ENCODE measurements at regions not wholly inside any gene's neighbourhood (a gene's known extent, or its start where the extent isn't known, plus 50 kb on each side); places are given as distances from the start of the nearest gene placed in this dataset.

GRCh38 chr2:62374301-62375112, 131.5 kb downstream of the TMEM17 start:
- Histone ChIP-seq H3K27ac (ENCODE audit: low read length) (no peak overlapping the region), H3K4me2 (ENCODE audit: low read depth, low read length, poor library complexity, severe bottlenecking) (no peak overlapping the region), H3K9me3 (ENCODE audit: low read length) (peaks cover 9% of the 10 kb centered on the region), H3K4me3 (ENCODE audit: low read length) (no peak overlapping the region), H3K4me1 (ENCODE audit: low read length) (no peaks in the 10 kb centered on the region), H4K20me1 (ENCODE audit: insufficient read depth, low read depth, low read length) (no peaks in the 10 kb centered on the region), H2AFZ (ENCODE audit: low read length) (no peak overlapping the region), H3K9me2 (replicated peaks; ENCODE audit: insufficient read depth, low read length) (0 out of 2 replicates have a peak, but pooled peaks cover 3% of the 10 kb centered on the region), H3K79me2 (ENCODE audit: low read length) (no peaks in the 10 kb centered on the region), H3K27me3 (ENCODE audit: low read length) (peaks cover 5% of the 10 kb centered on the region; the same call in 1 of the 2 replicates), H3K36me3 (ENCODE audit: insufficient read depth, low read length) (no peaks in the 10 kb centered on the region; the same call in 1 of the 2 replicates), H3K9ac (ENCODE audit: low read length) (no peak overlapping the region)
- peak; percentile 21 for DNase-seq

GRCh38 chr2:62372824-62373223, 133.2 kb downstream of the TMEM17 start:
- Histone ChIP-seq H2AFZ (ENCODE audit: low read length) (no peak overlapping the region), H3K79me2 (ENCODE audit: low read length) (no peaks in the 10 kb centered on the region), H3K27me3 (ENCODE audit: low read length) (peaks cover 5% of the 10 kb centered on the region; the same call in 1 of the 2 replicates), H3K36me3 (ENCODE audit: insufficient read depth, low read length) (no peaks in the 10 kb centered on the region; the same call in 1 of the 2 replicates), H3K4me1 (ENCODE audit: low read length) (no peaks in the 10 kb centered on the region), H3K9me2 (replicated peaks; ENCODE audit: insufficient read depth, low read length) (0 out of 2 replicates have a peak, but pooled peaks cover 3% of the 10 kb centered on the region), H3K9me3 (ENCODE audit: low read length) (peaks cover 9% of the 10 kb centered on the region), H4K20me1 (ENCODE audit: insufficient read depth, low read depth, low read length) (no peaks in the 10 kb centered on the region), H3K9ac (ENCODE audit: low read length) (no peak overlapping the region), H3K4me3 (ENCODE audit: low read length) (no peak overlapping the region), H3K27ac (ENCODE audit: low read length) (no peak overlapping the region), H3K4me2 (ENCODE audit: low read depth, low read length, poor library complexity, severe bottlenecking) (no peak overlapping the region)
- peak; percentile 27 for DNase-seq

- Histone ChIP-seq H3K9ac (ENCODE audit: low read length) (no peak overlapping the region), H3K27me3 (ENCODE audit: low read length) (peaks cover 5% of the 10 kb centered on the region; the same call in 1 of the 2 replicates), H3K9me2 (replicated peaks; ENCODE audit: insufficient read depth, low read length) (0 out of 2 replicates have a peak, but pooled peaks cover 3% of the 10 kb centered on the region), H3K36me3 (ENCODE audit: insufficient read depth, low read length) (no peaks in the 10 kb centered on the region; the same call in 1 of the 2 replicates), H3K27ac (ENCODE audit: low read length) (no peak overlapping the region), H4K20me1 (ENCODE audit: insufficient read depth, low read depth, low read length) (no peaks in the 10 kb centered on the region), H2AFZ (ENCODE audit: low read length) (no peak overlapping the region), H3K4me2 (ENCODE audit: low read depth, low read length, poor library complexity, severe bottlenecking) (no peak overlapping the region), H3K79me2 (ENCODE audit: low read length) (no peaks in the 10 kb centered on the region), H3K4me3 (ENCODE audit: low read length) (no peak overlapping the region), H3K9me3 (ENCODE audit: low read length) (peaks cover 9% of the 10 kb centered on the region), H3K4me1 (ENCODE audit: low read length) (no peaks in the 10 kb centered on the region)
- peak; percentile 36 for DNase-seq
These were observed 135.4 kb downstream of the TMEM17 start for GRCh38 chr2:62370321-62371250.

GRCh38 chr2:62369541-62370202, 136.3 kb downstream of the TMEM17 start:
- H3K9ac ChIP-seq (ENCODE audit: low read length), result no peak overlapping the region
- H3K9me3 ChIP-seq (ENCODE audit: low read length), result peaks cover 9% of the 10 kb centered on the region
- no peaks in the 10 kb centered on the region for H4K20me1 ChIP-seq (ENCODE audit: insufficient read depth, low read depth, low read length)
- H3K9me2 ChIP-seq (replicated peaks; ENCODE audit: insufficient read depth, low read length), result 0 out of 2 replicates have a peak, but pooled peaks cover 3% of the 10 kb centered on the region
- no peak overlapping the region for H3K4me3 ChIP-seq (ENCODE audit: low read length)
- no peak overlapping the region for H3K4me2 ChIP-seq (ENCODE audit: low read depth, low read length, poor library complexity, severe bottlenecking)
- H2AFZ ChIP-seq (ENCODE audit: low read length), result no peak overlapping the region
- H3K27ac ChIP-seq (ENCODE audit: low read length), result no peak overlapping the region
- peaks cover 5% of the 10 kb centered on the region; the same call in 1 of the 2 replicates for H3K27me3 ChIP-seq (ENCODE audit: low read length)
- H3K36me3 ChIP-seq (ENCODE audit: insufficient read depth, low read length), result no peaks in the 10 kb centered on the region; the same call in 1 of the 2 replicates
- no peaks in the 10 kb centered on the region for H3K4me1 ChIP-seq (ENCODE audit: low read length)
- no peaks in the 10 kb centered on the region for H3K79me2 ChIP-seq (ENCODE audit: low read length)
- peak; percentile 38 for DNase-seq

- Histone ChIP-seq H3K9me3 (ENCODE audit: low read length) (no peaks in the 10 kb centered on the region), H4K20me1 (ENCODE audit: insufficient read depth, low read depth, low read length) (no peaks in the 10 kb centered on the region), H3K36me3 (ENCODE audit: insufficient read depth, low read length) (no peaks in the 10 kb centered on the region), H3K4me3 (ENCODE audit: low read length) (no peak overlapping the region), H3K4me2 (ENCODE audit: low read depth, low read length, poor library complexity, severe bottlenecking) (no peak overlapping the region), H3K4me1 (ENCODE audit: low read length) (no peaks in the 10 kb centered on the region), H3K27ac (ENCODE audit: low read length) (no peak overlapping the region), H3K79me2 (ENCODE audit: low read length) (no peaks in the 10 kb centered on the region), H3K9ac (ENCODE audit: low read length) (no peak overlapping the region), H3K27me3 (ENCODE audit: low read length) (no peaks in the 10 kb centered on the region), H3K9me2 (replicated peaks; ENCODE audit: insufficient read depth, low read length) (no peaks in the 10 kb centered on the region), H2AFZ (ENCODE audit: low read length) (no peak overlapping the region)
- DNase-seq, result peak; percentile 33
These were observed 141.0 kb downstream of the TMEM17 start for GRCh38 chr2:62364791-62365528.

GRCh38 chr2:62363166-62363565, 142.8 kb downstream of the TMEM17 start:
- no peaks in the 10 kb centered on the region for H3K36me3 ChIP-seq (ENCODE audit: insufficient read depth, low read length)
- H3K9me3 ChIP-seq (ENCODE audit: low read length), result no peaks in the 10 kb centered on the region
- H3K79me2 ChIP-seq (ENCODE audit: low read length), result no peaks in the 10 kb centered on the region
- no peak overlapping the region for H3K4me2 ChIP-seq (ENCODE audit: low read depth, low read length, poor library complexity, severe bottlenecking)
- no peak overlapping the region for H2AFZ ChIP-seq (ENCODE audit: low read length)
- no peaks in the 10 kb centered on the region for H3K4me1 ChIP-seq (ENCODE audit: low read length)
- no peaks in the 10 kb centered on the region for H3K27me3 ChIP-seq (ENCODE audit: low read length)
- H3K27ac ChIP-seq (ENCODE audit: low read length), result no peak overlapping the region
- H3K9ac ChIP-seq (ENCODE audit: low read length), result no peak overlapping the region
- no peak overlapping the region for H3K4me3 ChIP-seq (ENCODE audit: low read length)
- no peaks in the 10 kb centered on the region for H3K9me2 ChIP-seq (replicated peaks; ENCODE audit: insufficient read depth, low read length)
- H4K20me1 ChIP-seq (ENCODE audit: insufficient read depth, low read depth, low read length), result no peaks in the 10 kb centered on the region
- no peak for DNase-seq

GRCh38 chr2:62362561-62362960, 143.4 kb downstream of the TMEM17 start:
- no peak overlapping the region for H3K4me3 ChIP-seq (ENCODE audit: low read length)
- H3K9me2 ChIP-seq (replicated peaks; ENCODE audit: insufficient read depth, low read length), result no peaks in the 10 kb centered on the region
- no peak overlapping the region for H3K9ac ChIP-seq (ENCODE audit: low read length)
- no peaks in the 10 kb centered on the region for H3K79me2 ChIP-seq (ENCODE audit: low read length)
- DNase-seq, result no peak
- H3K4me2 ChIP-seq (ENCODE audit: low read depth, low read length, poor library complexity, severe bottlenecking), result no peak overlapping the region
- H4K20me1 ChIP-seq (ENCODE audit: insufficient read depth, low read depth, low read length), result no peaks in the 10 kb centered on the region
- H2AFZ ChIP-seq (ENCODE audit: low read length), result no peak overlapping the region
- no peak overlapping the region for H3K27ac ChIP-seq (ENCODE audit: low read length)
- no peaks in the 10 kb centered on the region for H3K36me3 ChIP-seq (ENCODE audit: insufficient read depth, low read length)
- H3K9me3 ChIP-seq (ENCODE audit: low read length), result no peaks in the 10 kb centered on the region
- H3K4me1 ChIP-seq (ENCODE audit: low read length), result no peaks in the 10 kb centered on the region
- no peaks in the 10 kb centered on the region for H3K27me3 ChIP-seq (ENCODE audit: low read length)

Data from Karpas-422 (cell line).